ENCODE measurements at regions not wholly inside any gene's neighbourhood (a gene's known extent, or its start where the extent isn't known, plus 50 kb on each side); places are given as distances from the start of the nearest gene placed in this dataset.
A peak's percentile ranks its signal among the peaks of the same experiment; 100 is the strongest.

DNA sequence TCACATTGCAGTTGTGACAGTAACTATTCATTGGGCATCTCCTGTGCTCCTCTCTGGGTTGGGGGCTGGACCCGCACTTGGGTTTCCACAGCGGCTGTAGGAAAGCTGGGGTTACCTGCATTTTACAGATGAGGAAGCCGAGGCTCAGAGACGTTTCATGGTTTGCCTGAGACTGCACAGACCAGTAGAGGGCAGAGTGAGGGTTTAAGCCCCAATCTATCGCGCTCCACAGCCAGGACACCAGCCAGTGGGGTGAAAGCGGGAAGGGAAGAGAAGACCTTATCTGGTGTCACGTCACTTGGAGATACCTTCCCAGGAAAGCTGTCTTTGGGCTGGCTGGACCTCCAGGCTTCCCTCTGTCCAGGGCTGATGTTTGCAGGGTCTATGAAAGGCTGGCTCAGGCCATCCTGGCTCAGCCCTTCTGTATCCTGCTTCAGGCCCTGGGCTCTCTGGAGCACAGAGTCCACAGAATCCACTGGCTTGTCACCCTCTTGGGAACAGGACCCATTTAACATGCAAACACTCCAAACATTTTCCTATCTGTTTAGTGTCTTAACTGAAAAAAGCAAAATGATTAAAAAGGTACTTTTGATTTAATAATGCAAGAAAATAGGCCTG is 167.7 kb downstream of the EMX2 start:
- Histone ChIP-seq H3K4me2 (ENCODE audit: control insufficient read depth, insufficient read depth) (no peak overlapping the region), H3K4me3 (no peak overlapping the region), H3K9ac (ENCODE audit: control insufficient read depth, insufficient read depth, low read length) (no peak overlapping the region), H3K9me3 (replicated peaks; ENCODE audit: control insufficient read depth, insufficient read depth, low read length) (no peaks in the 10 kb centered on the region), H4K20me1 (ENCODE audit: control insufficient read depth, insufficient read depth) (no peaks in the 10 kb centered on the region), H3K27ac (ENCODE audit: control insufficient read depth, insufficient read depth) (no peak overlapping the region), H3K4me1 (ENCODE audit: control insufficient read depth, insufficient read depth, low read length) (no peaks in the 10 kb centered on the region), H3K36me3 (ENCODE audit: control insufficient read depth in 2 of 2, insufficient read depth in 2 of 2, low read length in 1 of 2) (no peaks in the 10 kb centered on the region), H3K27me3 (replicated peaks in 1 of 2; ENCODE audit: control insufficient read depth in 2 of 2, insufficient read depth in 2 of 2, low read length in 1 of 2) (no peaks in the 10 kb centered on the region), H2AFZ (ENCODE audit: control insufficient read depth, low read depth, low read length) (no peak overlapping the region), H3K79me2 (ENCODE audit: control insufficient read depth, insufficient read depth, low read length) (no peaks in the 10 kb centered on the region)
- ChIA-PET POLR2A (no interaction called here), RAD21 (ENCODE audit: unreplicated experiment) (no interaction called here), CTCF (no interaction called here), SMC1A (ENCODE audit: uncharacterized antibody, unreplicated experiment) (no interaction called here)
- intact Hi-C loops (cut with micrococcal nuclease; ENCODE audit: unreplicated experiment): no loop called here
- ATAC-seq (no peak), DNase-seq (ENCODE audit: low read depth, low spot score) (no peak), FAIRE-seq (no peak)
- no TSS peak for BruUV-seq (replicated peaks)
- in situ Hi-C loops (cut with MboI): no loop called here
- TF ChIP-seq LARP7 (IDR thresholded peaks at IDR 0.05) (no peak), BMI1 (IDR thresholded peaks at IDR 0.05; ENCODE audit: borderline replicate concordance) (no peak), NRF1 (conservative IDR thresholded peaks at IDR 0.05; ENCODE audit: low read depth, low read length) (no peak)
- TF ChIP-seq, protein P1, sequence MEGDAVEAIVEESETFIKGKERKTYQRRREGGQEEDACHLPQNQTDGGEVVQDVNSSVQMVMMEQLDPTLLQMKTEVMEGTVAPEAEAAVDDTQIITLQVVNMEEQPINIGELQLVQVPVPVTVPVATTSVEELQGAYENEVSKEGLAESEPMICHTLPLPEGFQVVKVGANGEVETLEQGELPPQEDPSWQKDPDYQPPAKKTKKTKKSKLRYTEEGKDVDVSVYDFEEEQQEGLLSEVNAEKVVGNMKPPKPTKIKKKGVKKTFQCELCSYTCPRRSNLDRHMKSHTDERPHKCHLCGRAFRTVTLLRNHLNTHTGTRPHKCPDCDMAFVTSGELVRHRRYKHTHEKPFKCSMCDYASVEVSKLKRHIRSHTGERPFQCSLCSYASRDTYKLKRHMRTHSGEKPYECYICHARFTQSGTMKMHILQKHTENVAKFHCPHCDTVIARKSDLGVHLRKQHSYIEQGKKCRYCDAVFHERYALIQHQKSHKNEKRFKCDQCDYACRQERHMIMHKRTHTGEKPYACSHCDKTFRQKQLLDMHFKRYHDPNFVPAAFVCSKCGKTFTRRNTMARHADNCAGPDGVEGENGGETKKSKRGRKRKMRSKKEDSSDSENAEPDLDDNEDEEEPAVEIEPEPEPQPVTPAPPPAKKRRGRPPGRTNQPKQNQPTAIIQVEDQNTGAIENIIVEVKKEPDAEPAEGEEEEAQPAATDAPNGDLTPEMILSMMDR (IDR thresholded peaks at IDR 0.05 in 2 of 3, conservative IDR thresholded peaks at IDR 0.05 in 1 of 3; ENCODE audit: control insufficient read depth in 2 of 3, extremely low read depth in 1 of 3, insufficient read depth in 1 of 3, low read depth in 3 of 3, low read length in 3 of 3): 0 out of 6 replicates have a peak, but pooled peaks of 1 of the 3 experiments have one; percentile 7
- TF ChIP-seq, protein P2, sequence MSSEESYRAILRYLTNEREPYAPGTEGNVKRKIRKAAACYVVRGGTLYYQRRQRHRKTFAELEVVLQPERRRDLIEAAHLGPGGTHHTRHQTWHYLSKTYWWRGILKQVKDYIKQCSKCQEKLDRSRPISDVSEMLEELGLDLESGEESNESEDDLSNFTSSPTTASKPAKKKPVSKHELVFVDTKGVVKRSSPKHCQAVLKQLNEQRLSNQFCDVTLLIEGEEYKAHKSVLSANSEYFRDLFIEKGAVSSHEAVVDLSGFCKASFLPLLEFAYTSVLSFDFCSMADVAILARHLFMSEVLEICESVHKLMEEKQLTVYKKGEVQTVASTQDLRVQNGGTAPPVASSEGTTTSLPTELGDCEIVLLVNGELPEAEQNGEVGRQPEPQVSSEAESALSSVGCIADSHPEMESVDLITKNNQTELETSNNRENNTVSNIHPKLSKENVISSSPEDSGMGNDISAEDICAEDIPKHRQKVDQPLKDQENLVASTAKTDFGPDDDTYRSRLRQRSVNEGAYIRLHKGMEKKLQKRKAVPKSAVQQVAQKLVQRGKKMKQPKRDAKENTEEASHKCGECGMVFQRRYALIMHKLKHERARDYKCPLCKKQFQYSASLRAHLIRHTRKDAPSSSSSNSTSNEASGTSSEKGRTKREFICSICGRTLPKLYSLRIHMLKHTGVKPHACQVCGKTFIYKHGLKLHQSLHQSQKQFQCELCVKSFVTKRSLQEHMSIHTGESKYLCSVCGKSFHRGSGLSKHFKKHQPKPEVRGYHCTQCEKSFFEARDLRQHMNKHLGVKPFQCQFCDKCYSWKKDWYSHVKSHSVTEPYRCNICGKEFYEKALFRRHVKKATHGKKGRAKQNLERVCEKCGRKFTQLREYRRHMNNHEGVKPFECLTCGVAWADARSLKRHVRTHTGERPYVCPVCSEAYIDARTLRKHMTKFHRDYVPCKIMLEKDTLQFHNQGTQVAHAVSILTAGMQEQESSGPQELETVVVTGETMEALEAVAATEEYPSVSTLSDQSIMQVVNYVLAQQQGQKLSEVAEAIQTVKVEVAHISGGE (CRISPR knock-in tag; IDR thresholded peaks at IDR 0.05): no peak
- 39% methylated on average over 8 of the region's 8 CpGs for WGBS (ENCODE audit: insufficient coverage, insufficient replicate concordance, low lambda C conversion rate, missing lambda C conversion rate)

All from GM12878 (cell line).